ENCODE measurements at regions not wholly inside any gene's neighbourhood (a gene's known extent, or its start where the extent isn't known, plus 50 kb on each side); places are given as distances from the start of the nearest gene placed in this dataset.
A peak's percentile ranks its signal among the peaks of the same experiment; 100 is the strongest.

DNA sequence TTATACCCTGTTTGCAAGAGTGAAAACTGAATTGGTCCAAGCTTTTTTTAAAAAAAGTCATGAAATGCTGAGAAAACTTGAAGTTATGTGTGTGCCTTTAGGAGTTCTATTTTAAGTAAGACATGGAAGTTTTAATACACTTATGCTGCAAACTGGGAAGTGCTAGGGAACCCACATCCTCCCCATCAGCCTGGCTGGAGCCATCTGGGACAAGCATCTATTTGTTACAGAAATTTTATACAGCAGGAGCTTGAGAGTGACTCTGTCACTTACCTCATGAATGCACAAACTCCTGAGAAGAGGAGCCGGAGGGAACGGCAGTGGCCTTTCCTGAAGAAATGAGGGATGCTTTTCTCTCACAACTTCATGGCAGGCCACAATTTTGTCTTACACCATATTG, 78.2 kb upstream of the SLC44A3 start:
- Histone ChIP-seq H3K27ac (replicated peaks) (peak overlapping the region; percentile 8; the same call in 1 of the 2 replicates), H3K4me3 (replicated peaks; ENCODE audit: insufficient read depth, low read length) (no peak overlapping the region), H3K27me3 (ENCODE audit: insufficient read depth, poor library complexity, severe bottlenecking) (no peaks in the 10 kb centered on the region)
- DNase-seq (ENCODE audit: low read depth in 1 of 2, low spot score in 1 of 2), result no peak
- TF ChIP-seq CTCF (IDR thresholded peaks at IDR 0.05; ENCODE audit: insufficient read depth, low read length) (no peak), SPI1 (IDR thresholded peaks at IDR 0.05; ENCODE audit: borderline replicate concordance, low read depth) (no peak), GABPA (IDR thresholded peaks at IDR 0.05; ENCODE audit: low read depth) (no peak)

DNA sequence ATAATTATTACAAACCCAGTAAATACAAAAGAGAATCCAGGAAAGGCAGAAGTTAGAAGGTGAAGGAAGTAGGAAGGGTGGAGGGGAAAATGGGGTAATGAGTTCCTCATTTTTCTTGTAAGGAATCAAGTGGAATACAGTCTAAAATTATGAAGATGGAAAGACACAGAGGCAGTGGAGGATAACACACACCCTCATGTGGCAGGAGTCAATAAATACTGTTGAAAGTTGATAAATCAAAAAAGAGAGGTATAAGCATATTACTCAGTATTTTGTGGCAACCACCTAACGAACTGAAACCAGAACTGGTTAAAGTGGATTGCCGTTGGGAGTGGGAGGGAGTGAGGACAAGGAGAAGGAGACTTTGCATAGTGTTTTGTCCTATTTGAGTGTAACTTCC, 78.6 kb upstream of the SLC44A3 start:
- no peak for DNase-seq (ENCODE audit: low read depth in 1 of 2, low spot score in 1 of 2)
- TF ChIP-seq SPI1 (IDR thresholded peaks at IDR 0.05; ENCODE audit: borderline replicate concordance, low read depth) (peak; percentile 88), CTCF (IDR thresholded peaks at IDR 0.05; ENCODE audit: insufficient read depth, low read length) (no peak)
- H3K27me3 ChIP-seq (ENCODE audit: insufficient read depth, poor library complexity, severe bottlenecking), result no peaks in the 10 kb centered on the region
- H3K27ac ChIP-seq (replicated peaks), result peak overlapping the region; percentile 8; the same call in 1 of the 2 replicates
- H3K4me3 ChIP-seq (replicated peaks; ENCODE audit: insufficient read depth, low read length), result no peak overlapping the region

- TF ChIP-seq CTCF (IDR thresholded peaks at IDR 0.05; ENCODE audit: insufficient read depth, low read length), result no peak
- no peak for TF ChIP-seq GABPA (IDR thresholded peaks at IDR 0.05; ENCODE audit: low read depth)
- TF ChIP-seq POLR2AphosphoS5 (IDR thresholded peaks at IDR 0.05; ENCODE audit: low read depth), result no peak
- TF ChIP-seq SPI1 (IDR thresholded peaks at IDR 0.05; ENCODE audit: borderline replicate concordance, low read depth), result no peak
- TF ChIP-seq, protein P1, sequence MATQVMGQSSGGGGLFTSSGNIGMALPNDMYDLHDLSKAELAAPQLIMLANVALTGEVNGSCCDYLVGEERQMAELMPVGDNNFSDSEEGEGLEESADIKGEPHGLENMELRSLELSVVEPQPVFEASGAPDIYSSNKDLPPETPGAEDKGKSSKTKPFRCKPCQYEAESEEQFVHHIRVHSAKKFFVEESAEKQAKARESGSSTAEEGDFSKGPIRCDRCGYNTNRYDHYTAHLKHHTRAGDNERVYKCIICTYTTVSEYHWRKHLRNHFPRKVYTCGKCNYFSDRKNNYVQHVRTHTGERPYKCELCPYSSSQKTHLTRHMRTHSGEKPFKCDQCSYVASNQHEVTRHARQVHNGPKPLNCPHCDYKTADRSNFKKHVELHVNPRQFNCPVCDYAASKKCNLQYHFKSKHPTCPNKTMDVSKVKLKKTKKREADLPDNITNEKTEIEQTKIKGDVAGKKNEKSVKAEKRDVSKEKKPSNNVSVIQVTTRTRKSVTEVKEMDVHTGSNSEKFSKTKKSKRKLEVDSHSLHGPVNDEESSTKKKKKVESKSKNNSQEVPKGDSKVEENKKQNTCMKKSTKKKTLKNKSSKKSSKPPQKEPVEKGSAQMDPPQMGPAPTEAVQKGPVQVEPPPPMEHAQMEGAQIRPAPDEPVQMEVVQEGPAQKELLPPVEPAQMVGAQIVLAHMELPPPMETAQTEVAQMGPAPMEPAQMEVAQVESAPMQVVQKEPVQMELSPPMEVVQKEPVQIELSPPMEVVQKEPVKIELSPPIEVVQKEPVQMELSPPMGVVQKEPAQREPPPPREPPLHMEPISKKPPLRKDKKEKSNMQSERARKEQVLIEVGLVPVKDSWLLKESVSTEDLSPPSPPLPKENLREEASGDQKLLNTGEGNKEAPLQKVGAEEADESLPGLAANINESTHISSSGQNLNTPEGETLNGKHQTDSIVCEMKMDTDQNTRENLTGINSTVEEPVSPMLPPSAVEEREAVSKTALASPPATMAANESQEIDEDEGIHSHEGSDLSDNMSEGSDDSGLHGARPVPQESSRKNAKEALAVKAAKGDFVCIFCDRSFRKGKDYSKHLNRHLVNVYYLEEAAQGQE (IDR thresholded peaks at IDR 0.05; ENCODE audit: insufficient replicate concordance, low read depth), result no peak
- no peak for DNase-seq (ENCODE audit: low read depth in 1 of 2, low spot score in 1 of 2)
- H3K27ac ChIP-seq (replicated peaks), result no peak overlapping the region
These were observed 80.6 kb upstream of the SLC44A3 start for GRCh38 chr1:94739521-94740061.

DNA sequence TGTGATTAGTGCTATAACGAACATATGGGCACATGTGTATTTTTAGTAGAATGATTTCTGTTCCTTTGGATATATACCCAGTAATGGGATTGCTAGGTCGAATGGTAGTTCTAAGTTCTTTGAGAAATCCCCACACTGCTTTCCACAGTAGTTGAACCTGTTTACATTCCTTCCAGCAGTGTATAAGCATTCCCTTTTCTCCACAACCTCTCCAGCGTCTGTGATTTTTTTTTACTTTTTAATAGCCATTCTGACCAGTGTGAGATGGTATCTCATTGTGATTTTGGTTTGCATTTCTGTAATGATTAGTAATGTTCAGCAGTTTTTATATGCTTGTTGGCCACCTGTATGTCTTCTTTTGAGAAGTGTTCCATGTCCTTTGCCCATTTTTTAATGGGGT, 81.8 kb upstream of the SLC44A3 start:
- Histone ChIP-seq H3K27ac (replicated peaks) (no peak overlapping the region), H3K27me3 (ENCODE audit: insufficient read depth, poor library complexity, severe bottlenecking) (no peaks in the 10 kb centered on the region), H3K4me3 (replicated peaks; ENCODE audit: insufficient read depth, low read length) (no peak overlapping the region)
- DNase-seq (ENCODE audit: low read depth in 1 of 2, low spot score in 1 of 2), result no peak
- no peak for TF ChIP-seq GABPA (IDR thresholded peaks at IDR 0.05; ENCODE audit: low read depth)
- TF ChIP-seq CTCF (IDR thresholded peaks at IDR 0.05; ENCODE audit: insufficient read depth, low read length), result no peak
- no peak for TF ChIP-seq POLR2AphosphoS5 (IDR thresholded peaks at IDR 0.05; ENCODE audit: low read depth)
- no peak for TF ChIP-seq SPI1 (IDR thresholded peaks at IDR 0.05; ENCODE audit: borderline replicate concordance, low read depth)
- TF ChIP-seq, protein P1 (IDR thresholded peaks at IDR 0.05; ENCODE audit: insufficient replicate concordance, low read depth), result no peak

More at GRCh38 chr1:94739521-94740061, 80.6 kb upstream of the SLC44A3 start:
- no peaks in the 10 kb centered on the region for H3K27me3 ChIP-seq (ENCODE audit: insufficient read depth, poor library complexity, severe bottlenecking)
- no peak overlapping the region for H3K4me3 ChIP-seq (replicated peaks; ENCODE audit: insufficient read depth, low read length)
